ENCODE measurements at regions not wholly inside any gene's neighbourhood (a gene's known extent, or its start where the extent isn't known, plus 50 kb on each side); places are given as distances from the start of the nearest gene placed in this dataset.

DNA sequence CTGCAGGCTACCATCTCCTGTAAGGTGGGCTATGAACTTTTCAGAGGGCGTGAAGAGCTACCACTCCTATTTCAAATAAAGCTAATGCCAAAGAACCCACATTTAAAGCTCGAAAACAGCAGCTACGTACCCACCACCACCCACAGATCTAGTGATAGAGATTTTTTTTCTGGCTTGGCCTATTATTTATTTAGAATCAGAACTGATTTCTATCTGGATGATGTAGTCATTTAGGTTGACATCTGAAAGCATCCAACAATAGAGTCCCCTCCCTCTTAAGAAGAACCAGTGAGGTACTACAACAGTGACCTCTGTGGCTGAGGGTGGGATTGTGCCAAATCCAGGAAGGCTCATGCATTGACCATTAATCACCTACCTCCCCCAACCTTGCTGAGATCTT is 113.8 kb upstream of the ADO start:
- TF ChIP-seq EZH2 (IDR thresholded peaks at IDR 0.05; ENCODE audit: insufficient read depth, poor library complexity, severe bottlenecking) (no peak), EZH2phosphoT487 (IDR thresholded peaks at IDR 0.05; ENCODE audit: insufficient read depth, low read depth) (no peak)

Data from GM23248 (cell line).